Endothelial cell of umbilical vein (primary cell): ENCODE measurements at regions not wholly inside any gene's neighbourhood (a gene's known extent, or its start where the extent isn't known, plus 50 kb on each side); places are given as distances from the start of the nearest gene placed in this dataset.

ENCODE experiments used
- BruUV-seq: library from RNA; stranded (reverse); fragments of 400-500 nt; replicated peaks from 2 replicates; lab custom pipeline; 2021; lab: Mats Ljungman, UMichigan
- CTCF ChIA-PET: fragments of 300-600, 350-600 bp; sonication (Branson Sonifier 250); formaldehyde crosslinking; loops from one replicate; lab custom pipeline; 2021; ENCODE audit warnings: antibody characterized with exemption, inconsistent platforms; lab: Charles Lee
- POLR2A ChIA-PET: fragments of 300-600, 350-600 bp; sonication (Branson Sonifier 250); formaldehyde crosslinking; loops from one replicate; lab custom pipeline; 2021; ENCODE audit warnings: antibody characterized with exemption, inconsistent platforms; lab: Charles Lee
- DNase-seq: peaks from one replicate; pipeline ENCODE4 v3.0.0-alpha.2; 2011; ENCODE audit warnings: low read depth, low spot score
- FAIRE-seq: peaks from 2 replicates; lab custom pipeline; 2011; peaks lifted over from hg19 to GRCh38; lab: Jason Lieb, UNC
- H2AFZ ChIP-seq: 2 replicates; pipeline ENCODE4 v1.6.0; 2012; ENCODE audit warnings: low read depth, low read length, control low read depth, inconsistent platforms
- H3K27ac ChIP-seq: 2 replicates; pipeline ENCODE4 v1.5.1; 2011; ENCODE audit warnings: low read depth, mild to moderate bottlenecking, control low read depth, low read length, moderate library complexity; ENCODE audit not compliant: insufficient read depth
- H3K27me3 ChIP-seq, 2 experiments: 2 replicates each; pipeline versions ENCODE4 v1.6.0 to v1.6.1; 2011; ENCODE audit warnings: low read length in 2 of 2, mixed read lengths in 1 of 2; ENCODE audit not compliant: control insufficient read depth in 2 of 2, insufficient read depth in 2 of 2
- H3K36me3 ChIP-seq, 2 experiments: 2 replicates in 1 of 2; 3 replicates in 1 of 2; pipeline ENCODE4 v1.5.1; 2011; ENCODE audit warnings: low read length in 2 of 2, mild to moderate bottlenecking in 1 of 2, moderate library complexity in 1 of 2; ENCODE audit not compliant: control insufficient read depth in 2 of 2, insufficient read depth in 2 of 2; ENCODE audit errors: extremely low read depth in 1 of 2
- H3K4me1 ChIP-seq: 3 replicates; pipeline ENCODE4 v1.5.1; 2011; ENCODE audit warnings: mild to moderate bottlenecking, low read length; ENCODE audit not compliant: control insufficient read depth, insufficient read depth; ENCODE audit errors: extremely low read depth
- H3K4me2 ChIP-seq: 2 replicates; pipeline ENCODE4 v1.6.1; 2011; ENCODE audit warnings: low read length, control low read depth, mixed read lengths; ENCODE audit not compliant: insufficient read depth
- H3K4me3 ChIP-seq, 3 experiments: fragments of 200-600 bp in 1 of 3; sonication (generic), shearing (Covaris generic) in 1 of 3; replicated peaks in 1 of 3; 2 replicates each; pipeline ENCODE4 v1.5.1; 2011 to 2016; ENCODE audit warnings: control low read depth in 3 of 3, low read length in 3 of 3, mild to moderate bottlenecking in 2 of 3, inconsistent platforms in 1 of 3, low read depth in 1 of 3, moderate library complexity in 1 of 3; ENCODE audit not compliant: insufficient read depth in 1 of 3
- H3K79me2 ChIP-seq: 2 replicates; pipeline ENCODE4 v1.6.0; 2012; ENCODE audit warnings: low read length, inconsistent platforms; ENCODE audit not compliant: control insufficient read depth, insufficient read depth
- H3K9ac ChIP-seq: replicated peaks from 2 replicates; pipeline ENCODE3; 2011; ENCODE audit warnings: low read length, control low read depth; ENCODE audit not compliant: insufficient read depth; ENCODE audit errors: extremely low read depth
- H3K9me1 ChIP-seq: replicated peaks from 3 replicates; pipeline ENCODE4 v1.6.0; 2011; ENCODE audit warnings: mild to moderate bottlenecking, low read length; ENCODE audit not compliant: control insufficient read depth, insufficient read depth; ENCODE audit errors: extremely low read depth
- H3K9me3 ChIP-seq: replicated peaks from 2 replicates; pipeline ENCODE4 v1.5.1; 2012; ENCODE audit warnings: low read length, inconsistent platforms; ENCODE audit not compliant: control insufficient read depth, insufficient read depth
- H4K20me1 ChIP-seq: replicated peaks from 2 replicates; pipeline ENCODE3; 2011; ENCODE audit warnings: mild to moderate bottlenecking, low read length; ENCODE audit not compliant: control insufficient read depth, insufficient read depth; ENCODE audit errors: extremely low read depth
- CTCF ChIP-seq, 2 donors: IDR thresholded peaks; 1 replicate in 1 of 2; 2 replicates in 1 of 2; pipeline ENCODE4 v1.5.1; 2011; ENCODE audit warnings: low read length in 2 of 2, mild to moderate bottlenecking in 2 of 2, moderate library complexity in 2 of 2, control low read depth in 1 of 2, inconsistent platforms in 1 of 2, low read depth in 1 of 2; ENCODE audit not compliant: insufficient read depth in 1 of 2; ENCODE audit errors: extremely low read depth in 1 of 2
- EZH2 ChIP-seq: IDR thresholded peaks from 2 replicates; pipeline ENCODE4 v1.6.1; 2012; ENCODE audit warnings: borderline replicate concordance, low read depth, mild to moderate bottlenecking, moderate library complexity, low read length, inconsistent platforms; ENCODE audit not compliant: severe bottlenecking
- FOS ChIP-seq: IDR thresholded peaks from 2 replicates; pipeline ENCODE4 v1.6.1; 2011; ENCODE audit warnings: mild to moderate bottlenecking, low read length, moderate library complexity, borderline replicate concordance; ENCODE audit not compliant: insufficient read depth
- GATA2 ChIP-seq: IDR thresholded peaks from 2 replicates; pipeline ENCODE4 v1.7.0; 2011; ENCODE audit warnings: low read depth, mild to moderate bottlenecking, moderate library complexity, mixed read lengths, low read length; ENCODE audit not compliant: insufficient read length, insufficient read depth
- JUN ChIP-seq: IDR thresholded peaks from 2 replicates; pipeline ENCODE4 v1.6.1; 2011; ENCODE audit warnings: borderline replicate concordance, low read depth; ENCODE audit not compliant: insufficient read length, insufficient read depth
- MAX ChIP-seq: IDR thresholded peaks from 2 replicates; pipeline ENCODE4 v1.6.1; 2011; ENCODE audit not compliant: insufficient read depth, insufficient read length
- MYC ChIP-seq: IDR thresholded peaks from one replicate; pipeline ENCODE4 v1.6.1; 2011; ENCODE audit warnings: mild to moderate bottlenecking, low read depth, low read length
- POLR2A ChIP-seq: IDR thresholded peaks from 2 replicates; pipeline ENCODE4 v1.6.1; 2012; ENCODE audit warnings: low read depth, mild to moderate bottlenecking, control low read depth, low read length
- POLR2AphosphoS5 ChIP-seq: IDR thresholded peaks from 2 replicates; pipeline ENCODE4 v1.6.1; 2012; ENCODE audit warnings: low read depth, mild to moderate bottlenecking, control low read depth, low read length, moderate library complexity; ENCODE audit not compliant: insufficient read depth
- dilution Hi-C: fragments of 300-500 bp; cut with MboI; formaldehyde crosslinking; loops from one replicate; pipeline ENCODE4 v1.15.0; 2019; ENCODE audit warnings: low sequenced_read_pairs; ENCODE audit not compliant: extremely low pct_ligation_motif_present
- intact Hi-C: fragments of 100-400 bp; cut with micrococcal nuclease; formaldehyde crosslinking; loops from one replicate; pipeline ENCODE4 v1.10.0; 2022

GRCh38 chr12:112590281-112590680 lies 171.5 kb downstream of the PTPN11 start:
- TF ChIP-seq MAX (no peak), JUN (no peak), GATA2 (no peak), FOS (no peak)
- ChIA-PET CTCF (no interaction called here), POLR2A (no interaction called here)
- dilution Hi-C loops: no loop called here
- Histone ChIP-seq H3K4me3 (no peak overlapping the region), H3K9ac (no peak overlapping the region), H3K79me2 (no peaks in the 10 kb centered on the region), H3K9me3 (no peaks in the 10 kb centered on the region), H3K27ac (no peak overlapping the region), H3K36me3 (no peaks in the 10 kb centered on the region), H2AFZ (no peak overlapping the region), H3K27me3 (no peaks in the 10 kb centered on the region), H3K4me1 (no peaks in the 10 kb centered on the region), H3K9me1 (no peaks in the 10 kb centered on the region), H4K20me1 (no peaks in the 10 kb centered on the region), H3K4me2 (no peak overlapping the region)
- intact Hi-C loops: no loop called here
- FAIRE-seq: no peak
- DNase-seq: no peak
- no TSS peak for BruUV-seq

DNA sequence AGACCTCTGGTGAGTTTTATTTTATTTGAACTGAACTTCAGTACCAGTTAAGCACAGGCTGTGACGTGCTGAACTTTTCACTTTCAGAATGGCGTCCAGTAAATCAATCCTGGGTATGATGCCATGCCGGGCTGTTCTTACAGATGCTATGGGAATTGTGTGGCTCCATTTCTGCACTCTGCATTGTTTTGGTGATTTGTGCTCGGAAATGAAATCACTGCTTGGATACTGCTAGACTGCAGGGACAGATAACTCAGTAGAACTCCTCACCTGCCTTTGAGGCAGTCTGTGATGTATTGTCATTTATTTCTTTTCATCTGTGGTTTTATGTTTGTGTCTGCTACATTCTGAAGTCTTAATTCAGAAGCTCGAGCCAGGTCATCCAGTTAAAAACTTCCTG lies 172.7 kb downstream of the PTPN11 start:
- POLR2A ChIA-PET: interaction anchor here (0.6 kb wide), 1 partner anchor 555 kb away, joined by 13 read pairs; no protein-coding TSS in a partner anchor
- no peak overlapping the region for H3K27ac ChIP-seq
- H3K9me3 ChIP-seq: no peaks in the 10 kb centered on the region
- no peaks in the 10 kb centered on the region for H4K20me1 ChIP-seq
- intact Hi-C loops (no loop called here), dilution Hi-C loops (no loop called here)
- no peak overlapping the region for H3K9ac ChIP-seq
- H3K79me2 ChIP-seq: no peaks in the 10 kb centered on the region
- H3K27me3 ChIP-seq: no peaks in the 10 kb centered on the region
- no peak for DNase-seq
- H3K4me2 ChIP-seq: no peak overlapping the region
- H3K9me1 ChIP-seq: no peaks in the 10 kb centered on the region
- H2AFZ ChIP-seq: no peak overlapping the region
- no peak overlapping the region for H3K4me3 ChIP-seq
- TF ChIP-seq MYC (no peak), EZH2 (no peak), CTCF (IDR thresholded peaks at IDR 0.05; ENCODE audit: extremely low read depth in 1 of 2, insufficient read depth in 1 of 2, low read depth in 1 of 2, low read length in 2 of 2) (no peak), POLR2AphosphoS5 (no peak), FOS (no peak), JUN (no peak), POLR2A (no peak), MAX (no peak), GATA2 (no peak)
- H3K4me1 ChIP-seq: no peaks in the 10 kb centered on the region
- H3K36me3 ChIP-seq: no peaks in the 10 kb centered on the region
- BruUV-seq: no TSS peak
- CTCF ChIA-PET: no interaction called here
- no peak for FAIRE-seq
